ENCODE measurements at regions not wholly inside any gene's neighbourhood (a gene's known extent, or its start where the extent isn't known, plus 50 kb on each side); places are given as distances from the start of the nearest gene placed in this dataset.

DNA sequence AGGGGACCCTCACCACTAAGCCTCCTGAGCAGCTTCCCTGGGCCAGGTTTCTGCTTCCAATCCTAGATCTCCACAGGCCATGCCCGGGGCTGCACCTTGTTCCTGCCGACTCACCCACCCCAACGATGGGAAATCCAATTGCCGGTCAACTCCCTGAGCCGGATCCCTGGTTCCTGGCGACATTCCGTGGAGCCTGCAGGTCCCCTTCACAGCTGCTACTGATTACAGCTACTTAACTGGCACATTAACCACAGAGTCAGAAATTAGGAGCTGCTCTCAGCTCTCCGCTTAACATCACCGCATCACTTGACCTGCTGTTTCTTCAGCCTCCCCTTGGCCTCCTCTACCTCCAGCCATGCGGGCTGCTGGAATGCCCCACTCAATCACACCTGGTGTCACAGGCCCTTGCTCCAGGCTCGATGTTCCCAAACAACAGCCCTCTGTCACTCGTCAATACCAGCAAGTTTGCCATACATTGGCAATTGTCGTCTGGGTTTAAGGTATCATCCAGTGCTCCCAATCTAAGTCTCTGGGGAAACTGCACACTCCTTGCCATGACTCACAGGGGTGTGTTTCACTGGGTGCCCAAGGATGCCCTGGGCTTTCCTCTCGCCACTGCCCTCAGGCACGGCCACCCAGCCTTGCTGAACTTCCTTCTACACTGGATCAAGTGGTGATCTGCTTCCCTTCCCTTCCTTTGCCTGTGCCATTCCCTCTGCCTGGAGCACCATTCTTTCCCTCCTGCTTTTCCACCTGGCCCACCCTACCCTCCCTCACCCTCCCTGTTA, 181.0 kb downstream of the MN1 start:
- ATAC-seq (no peak), DNase-seq (no peak)

GRCh38 chr22:27621486-27622070, 180.0 kb downstream of the MN1 start:
- no peak for DNase-seq
- no peak for ATAC-seq

GRCh38 chr22:27624042-27624441, 177.5 kb downstream of the MN1 start:
- DNase-seq (no peak), ATAC-seq (no peak)

DNA sequence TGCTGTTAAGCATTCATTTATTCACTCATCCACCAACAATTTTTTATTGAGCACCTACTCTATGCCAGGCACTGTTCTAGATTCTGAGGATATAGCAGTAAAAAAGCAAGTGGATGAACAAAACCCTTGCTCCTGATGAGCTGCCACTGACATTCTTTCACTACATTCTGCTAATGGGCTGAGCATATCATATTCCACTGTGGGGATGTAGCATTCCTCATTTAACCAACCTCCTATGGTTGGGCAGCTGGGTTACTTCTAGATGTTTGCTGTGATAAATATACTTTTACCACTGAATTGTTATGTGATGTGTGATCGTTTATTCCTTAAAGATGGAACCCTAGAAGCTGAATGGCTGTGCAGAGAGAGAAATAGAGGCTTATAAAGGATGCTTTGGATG, 176.9 kb downstream of the MN1 start:
- ATAC-seq (no peak), DNase-seq (no peak)

DNA sequence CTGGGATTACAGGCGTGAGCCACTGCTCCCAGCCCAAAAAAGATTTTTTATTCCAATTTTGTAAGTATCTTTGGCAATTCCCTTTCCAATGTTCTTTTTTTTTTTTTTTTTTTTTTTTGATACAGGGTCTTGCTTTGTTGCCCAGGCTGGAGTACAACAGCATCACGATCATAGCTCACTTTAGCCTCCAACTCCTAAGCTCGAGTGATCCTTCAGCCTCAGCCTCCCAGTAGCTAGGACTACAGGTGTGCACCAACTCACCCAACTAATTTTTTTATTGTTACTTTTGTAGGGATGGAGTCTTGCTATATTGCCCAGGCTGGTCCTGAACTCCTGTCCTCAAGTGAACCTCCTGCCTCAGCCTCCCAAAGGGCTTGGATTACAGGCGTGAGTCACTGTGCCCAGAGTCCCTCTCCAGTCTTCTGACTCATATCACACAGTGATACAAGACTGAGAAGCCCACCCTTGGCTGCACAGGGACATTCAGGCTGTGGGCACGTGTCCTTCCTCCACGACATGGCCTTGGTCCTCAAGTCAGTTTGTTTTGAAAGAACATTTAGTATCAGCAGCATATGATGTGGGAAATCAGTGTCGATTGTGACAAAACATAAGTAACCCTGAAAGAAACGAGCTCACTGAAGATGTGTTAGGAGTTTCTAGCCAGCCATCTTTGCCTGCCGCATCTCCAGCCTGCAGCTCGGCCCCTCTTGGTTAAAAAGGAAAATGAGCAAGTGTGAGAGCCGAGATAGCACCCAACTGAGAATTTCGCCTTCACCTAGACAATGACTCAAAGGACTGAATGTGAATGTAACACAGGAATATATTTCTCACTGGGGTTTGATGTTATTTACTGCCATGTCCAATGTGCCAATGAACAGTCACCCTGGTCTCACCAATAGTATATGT, 175.5 kb downstream of the MN1 start:
- ATAC-seq, result no peak
- DNase-seq, result no peak

GRCh38 chr22:27626675-27627443, 174.7 kb downstream of the MN1 start:
- DNase-seq (no peak), ATAC-seq (no peak)

DNA sequence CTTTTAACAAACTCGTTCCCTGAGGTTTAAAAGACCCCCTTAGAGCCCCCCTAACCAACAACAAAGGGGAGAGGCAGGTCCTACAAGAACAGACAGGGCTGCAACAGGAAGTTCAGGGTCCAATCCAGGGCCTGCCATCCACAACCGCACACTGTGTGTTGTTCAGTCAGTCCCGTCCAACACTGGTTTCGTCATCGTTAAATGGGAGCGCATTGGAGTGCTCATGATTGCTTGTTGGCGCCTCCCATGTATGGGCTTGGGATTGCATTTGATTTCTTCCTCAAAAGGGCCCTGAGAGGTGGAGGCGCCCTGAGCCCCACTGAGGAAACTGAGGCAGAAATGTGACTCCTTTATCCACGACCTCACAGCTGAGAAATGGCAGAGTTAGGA, 174.1 kb downstream of the MN1 start:
- no peak for ATAC-seq
- no peak for DNase-seq

DNA sequence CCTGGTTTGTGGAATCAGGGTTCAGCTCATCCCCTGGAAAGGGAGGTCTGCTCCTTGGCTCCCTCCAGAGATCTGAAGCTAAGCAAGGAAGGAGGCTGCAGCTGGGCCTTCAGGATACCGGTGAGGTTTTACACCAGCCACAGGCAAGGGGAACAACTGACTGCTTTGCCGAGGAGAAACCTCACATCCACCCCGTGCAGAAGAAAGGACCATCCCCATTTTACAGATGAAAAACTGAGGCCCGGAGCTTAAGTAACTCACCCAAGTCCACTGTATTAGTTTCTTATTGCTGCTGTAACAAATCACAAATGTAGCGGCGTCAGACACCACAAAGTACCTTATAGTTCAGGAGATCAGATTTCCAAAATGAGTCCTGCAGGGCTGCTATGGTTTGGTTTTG, 173.7 kb downstream of the MN1 start:
- no peak for ATAC-seq
- no peak for DNase-seq

GRCh38 chr22:27628341-27628740, 173.2 kb downstream of the MN1 start:
- ATAC-seq, result no peak
- no peak for DNase-seq

GRCh38 chr22:27628891-27629631, 172.5 kb downstream of the MN1 start:
- no peak for ATAC-seq
- no peak for DNase-seq

- ATAC-seq (no peak), DNase-seq (no peak)
These were observed 171.5 kb downstream of the MN1 start for GRCh38 chr22:27629908-27630673.

- no peak for ATAC-seq
- DNase-seq, result no peak
These were observed 170.8 kb downstream of the MN1 start for GRCh38 chr22:27630754-27631153.

- no peak for ATAC-seq
- DNase-seq, result no peak
These were observed 169.9 kb downstream of the MN1 start for GRCh38 chr22:27631641-27632040.

DNA sequence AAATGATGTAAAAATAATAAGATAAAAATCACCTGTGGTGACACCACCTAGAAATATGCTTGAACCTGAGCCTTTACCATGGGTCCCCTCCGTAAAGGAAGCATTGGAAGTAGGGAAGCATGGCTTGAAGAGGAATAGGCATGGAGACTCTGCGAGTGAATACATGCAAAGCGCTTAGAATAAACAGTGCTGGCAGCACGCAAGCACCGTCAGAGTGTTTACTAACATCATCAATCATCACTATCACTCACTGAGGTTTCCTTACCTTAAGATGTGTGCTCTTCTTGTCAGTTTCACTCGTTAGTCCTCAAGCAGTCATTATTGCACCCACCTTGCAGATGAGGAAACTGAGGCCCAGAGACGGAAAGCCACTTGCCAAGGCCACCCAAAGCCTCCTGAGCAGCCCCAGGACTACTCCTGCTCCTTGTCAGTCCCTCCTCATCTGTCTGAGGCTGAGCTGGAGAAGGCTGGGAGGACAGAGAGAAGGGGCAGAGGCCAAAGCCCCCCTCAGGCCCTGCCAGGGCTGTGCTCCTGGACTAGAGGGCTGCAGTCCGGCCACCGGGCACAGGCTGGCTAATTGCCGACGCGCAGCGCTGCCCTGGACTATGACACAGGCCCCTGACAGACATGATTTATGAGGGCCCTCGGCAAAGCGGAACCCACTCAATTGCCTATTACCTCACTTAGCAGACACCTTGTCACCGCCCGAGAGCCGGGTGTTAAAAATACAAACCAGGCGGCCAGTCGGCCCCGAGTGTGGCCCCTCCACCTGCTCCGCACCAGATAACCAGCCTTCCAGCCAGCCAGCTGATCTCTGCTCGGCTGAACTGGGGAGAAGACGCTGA, 168.9 kb downstream of the MN1 start:
- ATAC-seq (no peak), DNase-seq (no peak)

DNA sequence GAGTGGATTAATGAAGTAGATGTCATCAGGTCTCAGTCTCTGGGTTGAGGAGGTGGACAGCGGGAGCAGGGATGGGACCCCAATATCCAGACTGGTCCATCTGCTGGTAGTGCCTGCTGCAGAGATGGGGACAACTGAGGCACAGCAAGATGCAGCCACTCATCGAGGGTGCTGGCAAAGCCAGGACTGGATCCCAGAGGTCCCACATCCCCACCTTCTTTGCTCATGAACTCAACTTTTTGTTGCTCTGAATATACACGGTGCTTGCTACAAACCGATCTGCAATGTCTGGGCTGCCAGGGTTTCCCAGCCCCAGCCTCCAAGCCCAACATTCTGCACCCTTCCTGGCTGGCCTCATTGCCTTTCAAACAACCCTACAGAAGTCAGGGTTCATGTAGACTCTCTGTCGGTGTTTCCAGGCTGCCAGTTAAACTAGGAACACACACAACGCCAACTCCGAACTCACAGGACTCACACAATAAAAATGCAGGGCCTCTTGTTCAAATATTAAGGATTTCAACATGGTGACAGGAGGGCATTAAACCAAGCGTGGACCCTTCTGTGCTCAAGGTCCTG, 168.2 kb downstream of the MN1 start:
- no peak for ATAC-seq
- DNase-seq, result no peak

DNA sequence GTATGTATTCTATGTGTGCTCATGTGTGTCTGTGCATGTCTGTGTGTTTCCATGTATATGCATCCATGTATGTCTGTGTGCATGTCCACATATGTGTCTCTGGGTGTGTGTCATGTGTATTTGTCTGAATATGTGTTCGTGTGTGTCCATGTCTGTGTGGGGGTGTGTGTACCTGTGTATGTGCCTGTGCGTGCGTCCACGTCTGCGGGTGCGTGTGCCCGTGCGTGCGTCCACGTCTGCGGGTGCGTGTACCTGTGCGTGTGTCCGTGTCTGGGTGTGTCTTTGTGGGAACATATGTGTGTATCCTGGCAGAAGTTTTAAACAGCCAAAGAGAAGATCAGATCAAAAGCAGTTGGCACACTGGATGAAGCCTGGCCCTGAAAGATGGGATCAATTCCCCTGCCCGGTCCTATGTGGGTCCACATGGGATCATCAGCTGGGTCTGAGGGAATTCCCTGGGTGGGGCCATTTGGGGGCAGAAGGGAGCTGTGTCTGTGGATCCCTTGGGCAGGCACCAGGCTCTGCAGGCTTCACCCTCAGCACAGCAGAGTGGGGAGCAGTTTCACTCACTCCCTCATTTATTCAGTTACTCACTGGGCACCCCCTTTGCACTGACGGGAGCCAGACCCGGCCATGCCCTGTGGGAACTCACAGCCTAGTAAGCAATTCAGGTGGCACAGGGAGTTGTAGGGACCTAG, 167.4 kb downstream of the MN1 start:
- ATAC-seq, result no peak
- no peak for DNase-seq

DNA sequence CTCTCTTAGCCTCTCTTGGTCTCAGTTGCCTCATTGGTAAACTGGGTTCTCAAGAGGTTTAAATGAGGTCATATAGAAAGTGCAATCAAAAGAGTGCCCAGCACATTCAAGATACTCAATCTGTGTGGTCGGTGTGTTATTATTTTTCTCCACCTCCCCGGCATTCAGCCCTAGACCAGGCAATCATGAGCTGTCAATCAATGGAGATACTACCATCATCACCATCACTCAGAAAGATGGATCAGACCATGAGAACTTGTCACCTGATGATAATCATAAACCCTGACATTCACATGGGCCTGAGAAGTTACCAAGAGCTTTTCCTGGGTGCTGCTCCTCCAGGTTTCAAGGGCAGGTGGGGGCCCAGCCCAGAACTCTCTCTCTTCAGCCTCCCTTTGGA, 166.1 kb downstream of the MN1 start:
- DNase-seq (no peak), ATAC-seq (no peak)

- DNase-seq, result no peak
- no peak for ATAC-seq
These were observed 165.7 kb downstream of the MN1 start for GRCh38 chr22:27635852-27636251.
